ENCODE measurements at regions not wholly inside any gene's neighbourhood (a gene's known extent, or its start where the extent isn't known, plus 50 kb on each side); places are given as distances from the start of the nearest gene placed in this dataset.
"Not testable (repeated sequence)": the region's sequence is repeated elsewhere in the genome, so short reads cannot be mapped to it uniquely, and the experiment has no call there.

GRCh38 chr12:19778797-19779196 lies 339.5 kb downstream of the AEBP2 start:
- DNase-seq = no peak

- no peak for DNase-seq
Measured at GRCh38 chr12:19779395-19780056, 340.2 kb downstream of the AEBP2 start.

- no peak for DNase-seq
Measured at GRCh38 chr12:19780460-19780859, 341.2 kb downstream of the AEBP2 start.

- no peak for DNase-seq
Measured at GRCh38 chr12:19783547-19784444, 344.5 kb downstream of the AEBP2 start.

- no peak for DNase-seq
Measured at GRCh38 chr12:19792028-19792427, 352.7 kb downstream of the AEBP2 start.

- no peak for DNase-seq
Measured at GRCh38 chr12:19794116-19794515, 354.8 kb downstream of the AEBP2 start.

GRCh38 chr12:19799216-19799615 lies 359.9 kb downstream of the AEBP2 start:
- no peak for DNase-seq

- no peak for DNase-seq
Measured at GRCh38 chr12:19799895-19800602, 360.8 kb downstream of the AEBP2 start.

GRCh38 chr12:19800884-19801283 lies 361.6 kb downstream of the AEBP2 start:
- no peak for DNase-seq

GRCh38 chr12:19801941-19802340 lies 362.6 kb downstream of the AEBP2 start:
- no peak for DNase-seq

- no peak for DNase-seq
Measured at GRCh38 chr12:19802915-19803314, 363.6 kb downstream of the AEBP2 start.

GRCh38 chr12:19804737-19805136 lies 365.4 kb downstream of the AEBP2 start:
- DNase-seq = no peak

- DNase-seq = no peak
Measured at GRCh38 chr12:19808371-19808770, 369.1 kb downstream of the AEBP2 start.

GRCh38 chr12:19810213-19810612 lies 370.9 kb downstream of the AEBP2 start:
- no peak for DNase-seq

- DNase-seq = no peak
Measured at GRCh38 chr12:19811922-19812321, 372.6 kb downstream of the AEBP2 start.

- no peak for DNase-seq
Measured at GRCh38 chr12:19819231-19819630, 379.9 kb downstream of the AEBP2 start.

GRCh38 chr12:19822476-19822875 lies 383.2 kb downstream of the AEBP2 start:
- no peak for DNase-seq

GRCh38 chr12:19823326-19823725 lies 384.0 kb downstream of the AEBP2 start:
- not testable (repeated sequence) for DNase-seq

GRCh38 chr12:19826980-19827550 lies 387.8 kb downstream of the AEBP2 start:
- DNase-seq = no peak

GRCh38 chr12:19829100-19829853 lies 390.0 kb downstream of the AEBP2 start:
- no peak for DNase-seq

- no peak for DNase-seq
Measured at GRCh38 chr12:19830446-19830845, 391.2 kb downstream of the AEBP2 start.

GRCh38 chr12:19833775-19834501 lies 394.6 kb downstream of the AEBP2 start:
- no peak for DNase-seq

Measured in GOT3 (cell line).